ENCODE measurements at regions not wholly inside any gene's neighbourhood (a gene's known extent, or its start where the extent isn't known, plus 50 kb on each side); places are given as distances from the start of the nearest gene placed in this dataset.
A peak's percentile ranks its signal among the peaks of the same experiment; 100 is the strongest.

GRCh38 chr3:23113455-23114171 lies 89.5 kb upstream of the UBE2E2 start:
- intact Hi-C loops (cut with micrococcal nuclease) = no loop called here
- no peaks in the 10 kb centered on the region for H3K9me2 ChIP-seq (ENCODE audit: insufficient read depth)
- TF ChIP-seq REST (IDR thresholded peaks at IDR 0.05; ENCODE audit: low read depth) (no peak), CEBPB (IDR thresholded peaks at IDR 0.05; ENCODE audit: low read depth) (peak; percentile 59), ATF3 (IDR thresholded peaks at IDR 0.05) (peak; percentile 52; the same call in 1 of the 2 replicates), EGR1 (IDR thresholded peaks at IDR 0.05; ENCODE audit: low read depth) (no peak), POLR2A (IDR thresholded peaks at IDR 0.05; ENCODE audit: borderline replicate concordance, extremely low read depth, insufficient read depth, insufficient read length) (no peak)
- TF ChIP-seq, protein P1, sequence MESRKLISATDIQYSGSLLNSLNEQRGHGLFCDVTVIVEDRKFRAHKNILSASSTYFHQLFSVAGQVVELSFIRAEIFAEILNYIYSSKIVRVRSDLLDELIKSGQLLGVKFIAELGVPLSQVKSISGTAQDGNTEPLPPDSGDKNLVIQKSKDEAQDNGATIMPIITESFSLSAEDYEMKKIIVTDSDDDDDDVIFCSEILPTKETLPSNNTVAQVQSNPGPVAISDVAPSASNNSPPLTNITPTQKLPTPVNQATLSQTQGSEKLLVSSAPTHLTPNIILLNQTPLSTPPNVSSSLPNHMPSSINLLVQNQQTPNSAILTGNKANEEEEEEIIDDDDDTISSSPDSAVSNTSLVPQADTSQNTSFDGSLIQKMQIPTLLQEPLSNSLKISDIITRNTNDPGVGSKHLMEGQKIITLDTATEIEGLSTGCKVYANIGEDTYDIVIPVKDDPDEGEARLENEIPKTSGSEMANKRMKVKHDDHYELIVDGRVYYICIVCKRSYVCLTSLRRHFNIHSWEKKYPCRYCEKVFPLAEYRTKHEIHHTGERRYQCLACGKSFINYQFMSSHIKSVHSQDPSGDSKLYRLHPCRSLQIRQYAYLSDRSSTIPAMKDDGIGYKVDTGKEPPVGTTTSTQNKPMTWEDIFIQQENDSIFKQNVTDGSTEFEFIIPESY (IDR thresholded peaks at IDR 0.05; ENCODE audit: extremely low read depth, insufficient replicate concordance, low read length) = no peak
- no peak overlapping the region for H3K9ac ChIP-seq (ENCODE audit: low read length)
- H3K4me1 ChIP-seq (ENCODE audit: control insufficient read depth in 1 of 2, insufficient read depth in 2 of 2, low read length in 2 of 2) = no peaks in the 10 kb centered on the region
- no TSS peak for BruUV-seq (replicated peaks)
- RAD21 ChIA-PET (ENCODE audit: low non-redundant PET in 1 of 2, low total read pairs in 2 of 2, uncharacterized antibody in 2 of 2, unreplicated experiment in 2 of 2) = no interaction called here
- no peak overlapping the region for H3K4me2 ChIP-seq (ENCODE audit: low read length)
- POLR2A ChIA-PET = no interaction called here
- no peak overlapping the region for H3K27ac ChIP-seq (ENCODE audit: low read depth, low read length)
- no peaks in the 10 kb centered on the region for H3K36me3 ChIP-seq (ENCODE audit: control insufficient read depth in 1 of 2, insufficient read depth in 2 of 2, low read length in 2 of 2)
- no peak for DNase-seq (ENCODE audit: low read depth, low spot score)
- no peak overlapping the region for H2AFZ ChIP-seq (ENCODE audit: low read depth, low read length, poor library complexity, severe bottlenecking)
- H3K9me3 ChIP-seq (ENCODE audit: control insufficient read depth in 1 of 2, insufficient read depth in 1 of 2, low read depth in 1 of 2, low read length in 2 of 2) = no peaks in the 10 kb centered on the region
- H3K79me2 ChIP-seq (ENCODE audit: insufficient read depth, low read length) = no peaks in the 10 kb centered on the region
- no peak for ATAC-seq
- no peak overlapping the region for H3K4me3 ChIP-seq (replicated peaks in 1 of 2; ENCODE audit: low read depth in 1 of 2, low read length in 2 of 2)
- CTCF ChIA-PET = no interaction called here
- H4K20me1 ChIP-seq (ENCODE audit: insufficient read depth) = no peaks in the 10 kb centered on the region
- H3K27me3 ChIP-seq (ENCODE audit: insufficient read depth, low read length) = peaks cover 37% of the 10 kb centered on the region
